ENCODE measurements at regions not wholly inside any gene's neighbourhood (a gene's known extent, or its start where the extent isn't known, plus 50 kb on each side); places are given as distances from the start of the nearest gene placed in this dataset.

DNA sequence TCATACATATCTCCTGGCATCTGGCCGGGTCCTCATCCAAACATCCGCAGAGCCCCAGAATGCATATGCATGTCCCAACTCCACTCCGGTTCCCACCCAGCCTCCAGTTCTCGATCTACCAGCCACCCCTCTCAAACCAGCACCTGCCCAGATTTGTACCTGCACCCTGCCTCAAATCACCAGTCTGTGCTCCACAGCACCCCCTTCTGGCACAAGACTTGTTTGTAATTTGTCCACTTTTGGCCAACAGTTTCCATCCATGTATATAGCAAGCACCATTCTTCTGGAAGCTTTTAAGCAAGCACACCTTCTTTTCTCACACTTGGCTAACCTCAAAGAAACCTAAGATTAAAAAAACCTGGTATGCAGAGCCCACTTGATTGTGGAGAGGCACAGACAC lies 644.1 kb downstream of the MID1IP1 start:
- TF ChIP-seq POLR2A (IDR thresholded peaks at IDR 0.05) (no peak), EP300 (IDR thresholded peaks at IDR 0.05) (no peak)
- TF ChIP-seq, protein P1, sequence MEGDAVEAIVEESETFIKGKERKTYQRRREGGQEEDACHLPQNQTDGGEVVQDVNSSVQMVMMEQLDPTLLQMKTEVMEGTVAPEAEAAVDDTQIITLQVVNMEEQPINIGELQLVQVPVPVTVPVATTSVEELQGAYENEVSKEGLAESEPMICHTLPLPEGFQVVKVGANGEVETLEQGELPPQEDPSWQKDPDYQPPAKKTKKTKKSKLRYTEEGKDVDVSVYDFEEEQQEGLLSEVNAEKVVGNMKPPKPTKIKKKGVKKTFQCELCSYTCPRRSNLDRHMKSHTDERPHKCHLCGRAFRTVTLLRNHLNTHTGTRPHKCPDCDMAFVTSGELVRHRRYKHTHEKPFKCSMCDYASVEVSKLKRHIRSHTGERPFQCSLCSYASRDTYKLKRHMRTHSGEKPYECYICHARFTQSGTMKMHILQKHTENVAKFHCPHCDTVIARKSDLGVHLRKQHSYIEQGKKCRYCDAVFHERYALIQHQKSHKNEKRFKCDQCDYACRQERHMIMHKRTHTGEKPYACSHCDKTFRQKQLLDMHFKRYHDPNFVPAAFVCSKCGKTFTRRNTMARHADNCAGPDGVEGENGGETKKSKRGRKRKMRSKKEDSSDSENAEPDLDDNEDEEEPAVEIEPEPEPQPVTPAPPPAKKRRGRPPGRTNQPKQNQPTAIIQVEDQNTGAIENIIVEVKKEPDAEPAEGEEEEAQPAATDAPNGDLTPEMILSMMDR (IDR thresholded peaks at IDR 0.05): no peak

Measured in ovary (tissue), 3 donors.